Caco-2 (cell line): ENCODE measurements at regions not wholly inside any gene's neighbourhood (a gene's known extent, or its start where the extent isn't known, plus 50 kb on each side); places are given as distances from the start of the nearest gene placed in this dataset.

ENCODE experiments used
- BruUV-seq: library from RNA; stranded (reverse); fragments of 400-500 nt; replicated peaks from 2 replicates; lab custom pipeline; 2021; lab: Mats Ljungman, UMichigan
- CTCF ChIA-PET: fragments of 300-600 bp; sonication (Branson Sonifier 250); formaldehyde crosslinking; loops from one replicate; lab custom pipeline; 2022; ENCODE audit warnings: antibody characterized with exemption; lab: Charles Lee
- POLR2A ChIA-PET: fragments of 300-600 bp; sonication (Branson Sonifier 250); formaldehyde crosslinking; loops from one replicate; lab custom pipeline; 2022; ENCODE audit warnings: antibody characterized with exemption; lab: Charles Lee
- DNase-seq, 2 experiments: peaks; one replicate each; pipeline versions ENCODE4 v3.0.0 to v3.0.0-alpha.2; 2020 to 2022
- H3K27me3 ChIP-seq: replicated peaks from 2 replicates; pipeline ENCODE4 v1.6.0; 2011; ENCODE audit warnings: low read length; ENCODE audit not compliant: control insufficient read depth, insufficient read depth
- H3K36me3 ChIP-seq: 2 replicates; pipeline ENCODE4 v1.5.1; 2011; ENCODE audit warnings: low read length; ENCODE audit not compliant: control insufficient read depth, insufficient read depth
- H3K4me1 ChIP-seq: fragments of 250-450 bp; sonication (Bioruptor Pico); 2 replicates; pipeline ENCODE4 v1.5.1; 2020; ENCODE audit warnings: mild to moderate bottlenecking
- H3K4me3 ChIP-seq: 2 replicates; pipeline ENCODE4 v1.5.1; 2011; ENCODE audit warnings: low read depth, mild to moderate bottlenecking, control low read depth, low read length
- H3K9me3 ChIP-seq: fragments of 250-450 bp; sonication (Bioruptor Pico); 2 replicates; pipeline ENCODE4 v1.5.1; 2020; ENCODE audit warnings: mild to moderate bottlenecking, moderate library complexity
- H3K27ac Mint-ChIP-seq: one replicate; pipeline ENCODE4 v1.8.0; 2022; ENCODE audit warnings: mixed read lengths; ENCODE audit not compliant: unreplicated experiment
- H3K27me3 Mint-ChIP-seq: one replicate; pipeline ENCODE4 v1.8.0; 2022; ENCODE audit warnings: mixed read lengths; ENCODE audit not compliant: insufficient read depth, unreplicated experiment
- H3K36me3 Mint-ChIP-seq: one replicate; pipeline ENCODE4 v1.8.0; 2022; ENCODE audit warnings: mild to moderate bottlenecking, mixed read lengths; ENCODE audit not compliant: insufficient read depth, unreplicated experiment
- H3K4me1 Mint-ChIP-seq: one replicate; pipeline ENCODE4 v1.8.0; 2022; ENCODE audit warnings: low read depth, mixed read lengths; ENCODE audit not compliant: unreplicated experiment
- H3K4me3 Mint-ChIP-seq: one replicate; pipeline ENCODE4 v1.8.0; 2022; ENCODE audit warnings: mild to moderate bottlenecking, moderate library complexity, mixed read lengths; ENCODE audit not compliant: unreplicated experiment
- H3K9me3 Mint-ChIP-seq: one replicate; pipeline ENCODE4 v1.8.0; 2022; ENCODE audit warnings: mixed read lengths; ENCODE audit not compliant: unreplicated experiment
- intact Hi-C: fragments of 100-400 bp; cut with micrococcal nuclease; formaldehyde crosslinking; loops from one replicate; pipeline ENCODE4 v1.10.0; 2022; ENCODE audit not compliant: unreplicated experiment
- TF ChIP-seq, protein P1 (sequence below), 2 experiments: fragments of 200-600 bp in 1 of 2; IDR thresholded peaks; 1 replicate in 1 of 2; 2 replicates in 1 of 2; pipeline versions ENCODE4 v1.5.1 to v1.8.0; 2011 to 2022; ENCODE audit warnings: antibody characterized with exemption in 1 of 2, control low read depth in 1 of 2, inconsistent platforms in 1 of 2, low read depth in 1 of 2, low read length in 1 of 2, mild to moderate bottlenecking in 1 of 2, moderate library complexity in 1 of 2; ENCODE audit not compliant: insufficient read depth in 1 of 2, severe bottlenecking in 1 of 2, unreplicated experiment in 1 of 2

- Mint-ChIP-seq H3K36me3 (no peaks in the 10 kb centered on the region), H3K9me3 (no peaks in the 10 kb centered on the region), H3K27me3 (peaks cover 15% of the 10 kb centered on the region), H3K27ac (no peak overlapping the region), H3K4me3 (no peak overlapping the region), H3K4me1 (no peaks in the 10 kb centered on the region)
- DNase-seq: no peak
- H3K4me3 ChIP-seq: no peak overlapping the region
- intact Hi-C loops: no loop called here
- ChIA-PET CTCF (no interaction called here), POLR2A (no interaction called here)
- BruUV-seq: no TSS peak
- no peaks in the 10 kb centered on the region; the same call in 1 of the 2 replicates for H3K4me1 ChIP-seq
- H3K36me3 ChIP-seq: no peaks in the 10 kb centered on the region
- TF ChIP-seq, protein P1, sequence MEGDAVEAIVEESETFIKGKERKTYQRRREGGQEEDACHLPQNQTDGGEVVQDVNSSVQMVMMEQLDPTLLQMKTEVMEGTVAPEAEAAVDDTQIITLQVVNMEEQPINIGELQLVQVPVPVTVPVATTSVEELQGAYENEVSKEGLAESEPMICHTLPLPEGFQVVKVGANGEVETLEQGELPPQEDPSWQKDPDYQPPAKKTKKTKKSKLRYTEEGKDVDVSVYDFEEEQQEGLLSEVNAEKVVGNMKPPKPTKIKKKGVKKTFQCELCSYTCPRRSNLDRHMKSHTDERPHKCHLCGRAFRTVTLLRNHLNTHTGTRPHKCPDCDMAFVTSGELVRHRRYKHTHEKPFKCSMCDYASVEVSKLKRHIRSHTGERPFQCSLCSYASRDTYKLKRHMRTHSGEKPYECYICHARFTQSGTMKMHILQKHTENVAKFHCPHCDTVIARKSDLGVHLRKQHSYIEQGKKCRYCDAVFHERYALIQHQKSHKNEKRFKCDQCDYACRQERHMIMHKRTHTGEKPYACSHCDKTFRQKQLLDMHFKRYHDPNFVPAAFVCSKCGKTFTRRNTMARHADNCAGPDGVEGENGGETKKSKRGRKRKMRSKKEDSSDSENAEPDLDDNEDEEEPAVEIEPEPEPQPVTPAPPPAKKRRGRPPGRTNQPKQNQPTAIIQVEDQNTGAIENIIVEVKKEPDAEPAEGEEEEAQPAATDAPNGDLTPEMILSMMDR (IDR thresholded peaks at IDR 0.05; ENCODE audit: insufficient read depth in 1 of 2, low read depth in 1 of 2, low read length in 1 of 2, severe bottlenecking in 1 of 2, unreplicated experiment in 1 of 2): no peak
- H3K9me3 ChIP-seq: no peaks in the 10 kb centered on the region
- H3K27me3 ChIP-seq: no peaks in the 10 kb centered on the region; the same call in 1 of the 2 replicates
These were observed 361.0 kb upstream of the SEMA6D start for GRCh38 chr15:47356297-47356696.

DNA sequence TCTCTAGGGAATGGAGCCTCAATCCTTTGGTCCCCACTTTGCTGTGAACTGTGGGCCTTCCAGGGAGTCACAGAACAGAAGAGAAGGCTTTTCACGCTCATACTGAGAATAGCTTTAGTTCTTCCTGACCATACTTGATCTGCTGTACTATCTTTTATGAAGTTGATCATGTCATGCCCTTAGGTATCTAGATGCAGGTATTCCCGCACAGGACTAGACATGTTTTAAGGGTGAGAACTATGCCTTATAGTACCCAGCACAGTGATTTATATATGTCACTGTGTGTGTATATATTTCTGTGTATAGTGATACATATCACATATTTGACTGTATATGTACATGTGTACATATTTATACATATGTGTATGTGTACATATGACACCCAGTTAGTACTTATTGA lies 358.4 kb upstream of the SEMA6D start:
- H3K27me3 ChIP-seq: no peaks in the 10 kb centered on the region
- ChIA-PET POLR2A (no interaction called here), CTCF (no interaction called here)
- intact Hi-C loops: no loop called here
- H3K36me3 ChIP-seq: no peaks in the 10 kb centered on the region
- no peaks in the 10 kb centered on the region for H3K9me3 Mint-ChIP-seq
- no peak overlapping the region for H3K27ac Mint-ChIP-seq
- no peaks in the 10 kb centered on the region for H3K36me3 Mint-ChIP-seq
- TF ChIP-seq, protein P1 (IDR thresholded peaks at IDR 0.05; ENCODE audit: insufficient read depth in 1 of 2, low read depth in 1 of 2, low read length in 1 of 2, severe bottlenecking in 1 of 2, unreplicated experiment in 1 of 2): no peak
- H3K4me1 Mint-ChIP-seq: no peaks in the 10 kb centered on the region
- DNase-seq: no peak
- H3K27me3 Mint-ChIP-seq: peaks cover 18% of the 10 kb centered on the region
- H3K4me3 ChIP-seq: no peak overlapping the region
- no peak overlapping the region for H3K4me3 Mint-ChIP-seq
- no TSS peak for BruUV-seq
- H3K4me1 ChIP-seq: no peaks in the 10 kb centered on the region
- no peaks in the 10 kb centered on the region for H3K9me3 ChIP-seq

DNA sequence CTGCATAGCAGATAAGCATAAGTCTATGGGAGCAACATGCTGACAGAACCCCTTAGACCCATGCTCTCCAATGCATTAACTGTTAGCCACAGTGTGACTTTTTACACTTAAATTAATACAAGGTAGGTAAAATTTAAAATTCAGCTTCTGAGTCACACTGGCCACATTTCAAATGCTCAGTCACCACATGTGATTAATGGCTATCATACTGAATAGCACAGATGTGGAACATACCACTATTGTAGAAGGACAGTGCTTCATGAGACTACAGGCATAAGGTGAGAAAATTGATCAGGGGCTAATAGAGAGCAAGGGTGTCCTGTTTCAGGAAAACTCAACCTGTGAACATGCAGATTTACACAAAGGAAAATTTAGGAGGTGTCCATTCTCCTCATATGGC lies 357.0 kb upstream of the SEMA6D start:
- Mint-ChIP-seq H3K4me1 (no peaks in the 10 kb centered on the region), H3K36me3 (no peaks in the 10 kb centered on the region), H3K9me3 (no peaks in the 10 kb centered on the region), H3K27me3 (peaks cover 12% of the 10 kb centered on the region), H3K27ac (no peak overlapping the region), H3K4me3 (no peak overlapping the region)
- Histone ChIP-seq H3K36me3 (no peaks in the 10 kb centered on the region), H3K4me1 (no peaks in the 10 kb centered on the region), H3K4me3 (no peak overlapping the region), H3K9me3 (no peaks in the 10 kb centered on the region; the same call in 1 of the 2 replicates), H3K27me3 (no peaks in the 10 kb centered on the region)
- ChIA-PET CTCF (no interaction called here), POLR2A (no interaction called here)
- intact Hi-C loops: no loop called here
- BruUV-seq: no TSS peak
- TF ChIP-seq, protein P1 (IDR thresholded peaks at IDR 0.05; ENCODE audit: insufficient read depth in 1 of 2, low read depth in 1 of 2, low read length in 1 of 2, severe bottlenecking in 1 of 2, unreplicated experiment in 1 of 2): no peak
- no peak for DNase-seq
